Upper lobe of left lung (tissue), 6 donors: ENCODE measurements at regions not wholly inside any gene's neighbourhood (a gene's known extent, or its start where the extent isn't known, plus 50 kb on each side); places are given as distances from the start of the nearest gene placed in this dataset.

Source experiments
- ATAC-seq, 2 donors: fragments of 200-7000 bp; cut with Tn5 transposase; one replicate each; pipeline ENCODE4 v1.9.1; 2022; ENCODE audit warnings: mild to moderate bottlenecking in 2 of 2, moderate library complexity in 2 of 2; ENCODE audit not compliant: low FRiP score in 2 of 2
- DNase-seq, 2 donors: peaks; one replicate each; pipeline ENCODE4 v3.0.0-alpha.2; 2019 to 2020
- H3K27ac ChIP-seq, 4 donors: fragments of 200-600 bp; sonication (generic); one replicate each; pipeline ENCODE4 v1.5.1; 2016 to 2019
- H3K27me3 ChIP-seq, 4 donors: fragments of 200-600 bp; sonication (generic); one replicate each; pipeline ENCODE4 v1.5.1; 2017 to 2019
- H3K36me3 ChIP-seq, 4 donors: fragments of 200-600 bp; sonication (generic); one replicate each; pipeline ENCODE4 v1.5.1; 2016 to 2019
- H3K4me1 ChIP-seq, 4 donors: fragments of 200-600 bp; sonication (generic); one replicate each; pipeline ENCODE4 v1.5.1; 2018 to 2019
- H3K4me3 ChIP-seq, 4 donors: fragments of 200-600 bp; sonication (generic); one replicate each; pipeline ENCODE4 v1.5.1; 2017 to 2019; ENCODE audit warnings: mild to moderate bottlenecking in 2 of 4, moderate library complexity in 1 of 4
- H3K9me3 ChIP-seq, 4 donors: fragments of 200-600 bp; sonication (generic); one replicate each; pipeline ENCODE4 v1.5.1; 2018 to 2019
- CTCF ChIP-seq, 6 experiments: fragments of 450-650 bp in 4 of 6; fragments of 200-600 bp in 2 of 6; sonication (generic) in 2 of 6; IDR thresholded peaks; one replicate each; pipeline ENCODE4 v1.5.1; 2016 to 2019; ENCODE audit warnings: antibody characterized with exemption in 6 of 6
- EP300 ChIP-seq, 4 donors: sonication (generic); formaldehyde crosslinking; IDR thresholded peaks; one replicate each; pipeline ENCODE4 v1.5.1; 2017; ENCODE audit warnings: antibody characterized with exemption in 4 of 4, control low read depth in 2 of 4
- POLR2A ChIP-seq, 4 donors: fragments of 450-650 bp; IDR thresholded peaks; one replicate each; pipeline ENCODE4 v1.5.1; 2016 to 2017; ENCODE audit warnings: antibody characterized with exemption in 4 of 4, mild to moderate bottlenecking in 2 of 4
- POLR2AphosphoS5 ChIP-seq, 2 donors: sonication (generic); formaldehyde crosslinking; IDR thresholded peaks; one replicate each; pipeline ENCODE4 v1.5.1; 2017; ENCODE audit warnings: antibody characterized with exemption in 2 of 2
- WGBS, 2 donors: methylation state at CpG; one replicate each; pipeline ENCODE4 v1.1.5; 2017 to 2018; 5-methylcytosine and 5-hydroxymethylcytosine counted together
- donor health status: DM: no; HTN: no; CAD: no; lungs with moderate emphysema.
- donor health status: DM: no; HTN: yes; CAD: no; lungs with severe emphysema.

- DNase-seq (no peak), ATAC-seq (no peak)
- H3K27me3 ChIP-seq = no peaks in the 10 kb centered on the region
- no peak overlapping the region for H3K27ac ChIP-seq
- H3K9me3 ChIP-seq = no peaks in the 10 kb centered on the region
- TF ChIP-seq POLR2AphosphoS5 (IDR thresholded peaks at IDR 0.05) = no peak
- no peak for TF ChIP-seq CTCF (IDR thresholded peaks at IDR 0.05)
- no peak for TF ChIP-seq POLR2A (IDR thresholded peaks at IDR 0.05)
- TF ChIP-seq EP300 (IDR thresholded peaks at IDR 0.05) = no peak
- H3K4me1 ChIP-seq = no peaks in the 10 kb centered on the region
- H3K36me3 ChIP-seq = no peaks in the 10 kb centered on the region
- no peak overlapping the region for H3K4me3 ChIP-seq
Measured at GRCh38 chr2:167626961-167627360, 620.4 kb downstream of the STK39 start.

DNA sequence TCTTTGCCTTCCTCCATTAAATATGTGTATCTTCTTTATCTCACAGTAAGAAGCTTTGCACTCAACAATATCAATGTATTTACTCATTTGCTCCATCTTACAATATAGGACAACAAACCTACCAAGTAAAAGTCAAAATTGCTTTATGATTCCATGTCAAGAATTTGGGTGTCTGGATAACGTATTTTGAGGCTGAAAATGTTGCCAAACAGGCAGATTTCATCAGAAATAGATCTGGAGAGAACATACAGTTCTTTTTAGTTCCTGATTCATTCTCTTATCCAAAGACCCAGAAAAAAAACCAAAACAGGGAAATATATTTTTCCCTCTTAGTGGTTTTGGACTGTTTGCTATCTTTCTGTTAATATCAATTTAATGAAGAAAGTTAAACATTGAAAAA, 621.1 kb downstream of the STK39 start:
- H3K9me3 ChIP-seq = no peaks in the 10 kb centered on the region
- no peaks in the 10 kb centered on the region for H3K36me3 ChIP-seq
- no peak overlapping the region for H3K4me3 ChIP-seq
- no peaks in the 10 kb centered on the region for H3K27me3 ChIP-seq
- no peak overlapping the region for H3K27ac ChIP-seq
- WGBS, 2 donors = 48 to 56% methylated on average over 1 of the region's 1 CpG
- ATAC-seq = no peak
- H3K4me1 ChIP-seq = no peaks in the 10 kb centered on the region
- DNase-seq = no peak
- no peak for TF ChIP-seq EP300 (IDR thresholded peaks at IDR 0.05)
- TF ChIP-seq POLR2AphosphoS5 (IDR thresholded peaks at IDR 0.05) = no peak
- TF ChIP-seq CTCF (IDR thresholded peaks at IDR 0.05) = no peak
- TF ChIP-seq POLR2A (IDR thresholded peaks at IDR 0.05) = no peak

- Histone ChIP-seq H3K4me3 (no peak overlapping the region), H3K27ac (no peak overlapping the region), H3K9me3 (no peaks in the 10 kb centered on the region), H3K4me1 (no peaks in the 10 kb centered on the region), H3K27me3 (no peaks in the 10 kb centered on the region), H3K36me3 (no peaks in the 10 kb centered on the region)
- no peak for ATAC-seq
- DNase-seq = no peak
- TF ChIP-seq EP300 (IDR thresholded peaks at IDR 0.05) = no peak
- TF ChIP-seq POLR2AphosphoS5 (IDR thresholded peaks at IDR 0.05) = no peak
- TF ChIP-seq CTCF (IDR thresholded peaks at IDR 0.05) = no peak
- TF ChIP-seq POLR2A (IDR thresholded peaks at IDR 0.05) = no peak
Measured at GRCh38 chr2:167616997-167617396, 630.4 kb downstream of the STK39 start.

DNA sequence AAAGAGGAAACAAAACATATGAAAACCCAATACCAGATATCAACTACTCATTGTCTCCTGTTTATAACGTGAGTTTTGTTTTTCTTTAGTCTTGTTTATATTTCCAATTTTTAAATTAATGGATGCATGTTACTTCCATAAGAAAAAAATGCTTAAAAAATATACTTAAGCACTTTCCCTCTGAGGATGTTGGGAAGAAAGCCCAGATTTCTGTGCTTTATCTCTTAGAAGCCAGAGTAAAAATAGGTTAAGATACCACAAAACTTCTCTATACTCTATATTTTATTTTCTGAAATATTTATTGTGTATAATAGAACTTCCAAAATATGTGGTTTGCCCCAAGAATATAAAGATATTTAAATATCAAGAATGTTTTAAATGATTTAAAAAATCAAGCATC, 633.9 kb downstream of the STK39 start:
- WGBS, 2 donors = 61 to 75% methylated on average over 1 of the region's 1 CpG
- no peak overlapping the region for H3K27ac ChIP-seq
- ATAC-seq (no peak), DNase-seq (no peak)
- no peak overlapping the region for H3K4me3 ChIP-seq
- no peaks in the 10 kb centered on the region for H3K36me3 ChIP-seq
- no peaks in the 10 kb centered on the region for H3K27me3 ChIP-seq
- H3K9me3 ChIP-seq = no peaks in the 10 kb centered on the region
- no peak for TF ChIP-seq POLR2A (IDR thresholded peaks at IDR 0.05)
- no peak for TF ChIP-seq POLR2AphosphoS5 (IDR thresholded peaks at IDR 0.05)
- no peak for TF ChIP-seq EP300 (IDR thresholded peaks at IDR 0.05)
- no peak for TF ChIP-seq CTCF (IDR thresholded peaks at IDR 0.05)
- no peaks in the 10 kb centered on the region for H3K4me1 ChIP-seq

GRCh38 chr2:167608487-167608886, 638.9 kb downstream of the STK39 start:
- no peak for ATAC-seq
- H3K4me3 ChIP-seq = no peak overlapping the region

More at GRCh38 chr2:167608487-167608886, 638.9 kb downstream of the STK39 start:
- Histone ChIP-seq H3K36me3 (no peaks in the 10 kb centered on the region), H3K27me3 (no peaks in the 10 kb centered on the region), H3K9me3 (no peaks in the 10 kb centered on the region), H3K4me1 (no peaks in the 10 kb centered on the region), H3K27ac (no peak overlapping the region)
- DNase-seq = no peak
- TF ChIP-seq POLR2A (IDR thresholded peaks at IDR 0.05) (no peak), POLR2AphosphoS5 (IDR thresholded peaks at IDR 0.05) (no peak), CTCF (IDR thresholded peaks at IDR 0.05) (no peak), EP300 (IDR thresholded peaks at IDR 0.05) (no peak)
